Gastroesophageal sphincter (tissue), 4 donors: ENCODE measurements at regions not wholly inside any gene's neighbourhood (a gene's known extent, or its start where the extent isn't known, plus 50 kb on each side); places are given as distances from the start of the nearest gene placed in this dataset.
"Not testable (repeated sequence)": the region's sequence is repeated elsewhere in the genome, so short reads cannot be mapped to it uniquely, and the experiment has no call there.

ENCODE experiments used
- ATAC-seq: fragments of 150-250 bp; one replicate; pipeline ENCODE4 v1.9.1; 2016; ENCODE audit warnings: mild to moderate bottlenecking, moderate library complexity
- H3K27ac ChIP-seq, 4 donors: fragments of 200-600 bp; sonication (generic) in 3 of 4; 1 replicate in 3 of 4; 2 replicates in 1 of 4; pipeline ENCODE4 v1.5.1; 2016 to 2019
- H3K27me3 ChIP-seq: fragments of 200-600 bp; sonication (generic); one replicate; pipeline ENCODE4 v1.5.1; 2019
- H3K36me3 ChIP-seq, 2 donors: fragments of 200-600 bp; sonication (generic); one replicate each; pipeline ENCODE4 v1.5.1; 2019; ENCODE audit warnings: control low read depth in 1 of 2
- H3K4me1 ChIP-seq, 3 donors: fragments of 200-600 bp; sonication (generic); 1 replicate in 2 of 3; 2 replicates in 1 of 3; pipeline ENCODE4 v1.5.1; 2016 to 2019; ENCODE audit warnings: control low read depth in 2 of 3
- H3K4me3 ChIP-seq, 2 donors: fragments of 200-600 bp; sonication (generic); one replicate each; pipeline ENCODE4 v1.5.1; 2019; ENCODE audit warnings: mild to moderate bottlenecking in 1 of 2, moderate library complexity in 1 of 2
- H3K9me3 ChIP-seq, 3 donors: fragments of 200-600 bp; sonication (generic); one replicate each; pipeline ENCODE4 v1.5.1; 2017 to 2019; ENCODE audit warnings: control low read depth in 2 of 3
- EP300 ChIP-seq: sonication (generic); formaldehyde crosslinking; IDR thresholded peaks from one replicate; pipeline ENCODE4 v1.6.1; 2017; ENCODE audit warnings: antibody characterized with exemption, mild to moderate bottlenecking
- POLR2A ChIP-seq, 2 donors: fragments of 450-650 bp; IDR thresholded peaks; one replicate each; pipeline ENCODE4 v1.6.1; 2017; ENCODE audit warnings: antibody characterized with exemption in 2 of 2, mild to moderate bottlenecking in 2 of 2, moderate library complexity in 1 of 2
- POLR2AphosphoS5 ChIP-seq: sonication (generic); formaldehyde crosslinking; IDR thresholded peaks from one replicate; pipeline ENCODE4 v1.6.1; 2017; ENCODE audit warnings: antibody characterized with exemption
- WGBS, 2 donors: methylation state at CpG; one replicate each; pipeline ENCODE4 v1.1.5; 2018; ENCODE audit warnings: low coverage in 1 of 2; 5-methylcytosine and 5-hydroxymethylcytosine counted together
- TF ChIP-seq, protein P1 (sequence below), 4 experiments: fragments of 200-600 bp in 2 of 4; fragments of 450-650 bp in 2 of 4; sonication (generic) in 1 of 4; IDR thresholded peaks; one replicate each; pipeline ENCODE4 v1.5.1; 2017 to 2019; ENCODE audit warnings: antibody characterized with exemption in 4 of 4, mild to moderate bottlenecking in 2 of 4, moderate library complexity in 2 of 4

DNA sequence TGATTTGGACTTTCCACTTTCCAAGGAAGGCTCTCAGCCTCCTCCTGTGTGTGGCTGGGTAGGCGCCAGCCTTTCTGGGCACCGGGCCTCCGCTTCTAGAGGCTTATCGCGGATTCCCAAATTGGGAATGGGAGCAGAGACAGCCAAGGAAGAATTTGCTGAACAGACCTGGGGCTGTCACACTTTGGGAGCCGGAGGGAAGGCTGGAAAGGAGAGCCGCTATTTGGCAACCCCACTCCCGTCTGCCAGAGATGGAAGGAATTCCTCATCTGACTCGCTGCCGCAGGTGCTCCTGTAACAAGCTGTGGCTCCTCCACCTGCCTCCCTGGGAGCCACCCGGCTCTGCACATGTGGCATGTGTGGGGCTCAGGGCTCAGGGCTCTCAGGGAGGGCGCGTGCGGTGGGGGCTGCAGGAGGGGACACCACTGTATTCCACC, 50.8 kb upstream of the ECHDC3 start:
- TF ChIP-seq EP300 (no peak), POLR2A (IDR thresholded peaks at IDR 0.05) (no peak), POLR2AphosphoS5 (no peak)
- TF ChIP-seq, protein P1, sequence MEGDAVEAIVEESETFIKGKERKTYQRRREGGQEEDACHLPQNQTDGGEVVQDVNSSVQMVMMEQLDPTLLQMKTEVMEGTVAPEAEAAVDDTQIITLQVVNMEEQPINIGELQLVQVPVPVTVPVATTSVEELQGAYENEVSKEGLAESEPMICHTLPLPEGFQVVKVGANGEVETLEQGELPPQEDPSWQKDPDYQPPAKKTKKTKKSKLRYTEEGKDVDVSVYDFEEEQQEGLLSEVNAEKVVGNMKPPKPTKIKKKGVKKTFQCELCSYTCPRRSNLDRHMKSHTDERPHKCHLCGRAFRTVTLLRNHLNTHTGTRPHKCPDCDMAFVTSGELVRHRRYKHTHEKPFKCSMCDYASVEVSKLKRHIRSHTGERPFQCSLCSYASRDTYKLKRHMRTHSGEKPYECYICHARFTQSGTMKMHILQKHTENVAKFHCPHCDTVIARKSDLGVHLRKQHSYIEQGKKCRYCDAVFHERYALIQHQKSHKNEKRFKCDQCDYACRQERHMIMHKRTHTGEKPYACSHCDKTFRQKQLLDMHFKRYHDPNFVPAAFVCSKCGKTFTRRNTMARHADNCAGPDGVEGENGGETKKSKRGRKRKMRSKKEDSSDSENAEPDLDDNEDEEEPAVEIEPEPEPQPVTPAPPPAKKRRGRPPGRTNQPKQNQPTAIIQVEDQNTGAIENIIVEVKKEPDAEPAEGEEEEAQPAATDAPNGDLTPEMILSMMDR (IDR thresholded peaks at IDR 0.05) = no peak
- Histone ChIP-seq H3K27ac (no peak overlapping the region), H3K9me3 (no peaks in the 10 kb centered on the region), H3K36me3 (no peaks in the 10 kb centered on the region), H3K27me3 (no peaks in the 10 kb centered on the region), H3K4me3 (no peak overlapping the region), H3K4me1 (no peaks in the 10 kb centered on the region)
- WGBS, 2 donors = 50 to 60% methylated on average over 1 to 2 of the region's 14 CpGs
- no peak for ATAC-seq

DNA sequence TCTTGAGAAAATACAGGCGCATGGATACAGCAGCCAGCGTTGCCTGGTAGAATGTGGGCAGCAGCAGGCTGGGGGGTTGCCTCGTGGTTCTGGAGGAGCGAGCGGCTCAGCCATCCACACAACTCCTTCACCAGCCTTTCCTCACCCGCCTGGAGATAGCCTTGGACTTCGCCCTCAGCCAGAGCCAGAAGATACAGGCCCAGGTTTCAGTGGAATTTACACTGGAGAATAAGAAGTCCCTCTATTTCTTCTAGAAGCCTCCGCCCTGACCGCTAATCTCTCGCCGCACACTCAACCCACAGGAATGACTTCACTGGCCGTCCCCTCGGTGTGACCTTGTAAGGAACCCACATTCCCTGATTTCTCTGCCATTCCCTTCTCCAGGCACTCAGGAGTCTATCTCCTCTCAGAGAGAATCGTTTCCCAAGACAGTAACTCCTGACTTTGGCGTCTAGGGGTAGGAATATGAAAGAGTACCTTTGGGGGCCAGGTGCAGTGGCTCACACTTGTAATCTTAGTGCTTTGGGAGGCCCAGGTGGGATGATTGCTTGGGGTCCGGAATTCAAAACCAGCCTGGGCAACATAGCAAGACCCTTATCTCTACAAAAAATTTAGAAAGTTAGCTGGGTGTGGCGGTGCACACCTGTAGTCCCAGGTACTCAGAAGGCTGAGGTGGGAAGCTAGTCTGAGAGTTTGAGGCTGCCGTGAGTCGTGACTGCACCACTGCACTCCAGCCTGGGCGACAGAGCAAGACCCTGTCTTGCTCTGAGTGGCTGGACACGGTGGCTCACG, 52.0 kb upstream of the ECHDC3 start:
- no peak for ATAC-seq
- no peak for TF ChIP-seq EP300
- Histone ChIP-seq H3K4me3 (no peak overlapping the region), H3K36me3 (no peaks in the 10 kb centered on the region), H3K27me3 (no peaks in the 10 kb centered on the region), H3K27ac (no peak overlapping the region), H3K9me3 (no peaks in the 10 kb centered on the region), H3K4me1 (peaks cover 0 to 10% (median 0%) of the 10 kb centered on the region in 3 donors)
- 89% methylated on average over 8 of the region's 22 CpGs; no CpG with 5 or more reads in 1 of the 2 donors for WGBS, 2 donors

DNA sequence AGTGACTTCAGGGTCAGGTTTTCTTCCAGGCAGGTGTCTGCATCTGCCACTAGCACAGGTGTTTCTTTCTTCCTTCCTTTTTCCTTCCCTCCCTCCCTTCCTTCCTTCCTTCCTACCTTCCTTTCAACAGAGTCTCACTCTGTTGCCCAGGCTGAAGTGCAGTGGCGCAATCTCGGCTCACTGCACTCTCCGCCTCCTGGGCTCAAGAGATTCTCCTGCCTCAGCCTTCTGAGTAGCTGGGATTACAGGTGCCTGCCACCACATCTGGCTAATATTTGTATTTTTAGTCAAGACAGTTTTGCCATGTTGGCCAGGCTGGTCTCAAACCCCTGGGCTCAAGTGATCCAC, 53.8 kb upstream of the ECHDC3 start:
- ATAC-seq, H3K4me3 ChIP-seq, H3K27ac ChIP-seq, H3K9me3 ChIP-seq, H3K27me3 ChIP-seq, H3K36me3 ChIP-seq: not testable (repeated sequence)
- 88% methylated on average over 3 of the region's 3 CpGs; no CpG with 5 or more reads in 1 of the 2 donors for WGBS, 2 donors
- peaks cover 0 to 10% (median 0%) of the 10 kb centered on the region in 3 donors for H3K4me1 ChIP-seq

DNA sequence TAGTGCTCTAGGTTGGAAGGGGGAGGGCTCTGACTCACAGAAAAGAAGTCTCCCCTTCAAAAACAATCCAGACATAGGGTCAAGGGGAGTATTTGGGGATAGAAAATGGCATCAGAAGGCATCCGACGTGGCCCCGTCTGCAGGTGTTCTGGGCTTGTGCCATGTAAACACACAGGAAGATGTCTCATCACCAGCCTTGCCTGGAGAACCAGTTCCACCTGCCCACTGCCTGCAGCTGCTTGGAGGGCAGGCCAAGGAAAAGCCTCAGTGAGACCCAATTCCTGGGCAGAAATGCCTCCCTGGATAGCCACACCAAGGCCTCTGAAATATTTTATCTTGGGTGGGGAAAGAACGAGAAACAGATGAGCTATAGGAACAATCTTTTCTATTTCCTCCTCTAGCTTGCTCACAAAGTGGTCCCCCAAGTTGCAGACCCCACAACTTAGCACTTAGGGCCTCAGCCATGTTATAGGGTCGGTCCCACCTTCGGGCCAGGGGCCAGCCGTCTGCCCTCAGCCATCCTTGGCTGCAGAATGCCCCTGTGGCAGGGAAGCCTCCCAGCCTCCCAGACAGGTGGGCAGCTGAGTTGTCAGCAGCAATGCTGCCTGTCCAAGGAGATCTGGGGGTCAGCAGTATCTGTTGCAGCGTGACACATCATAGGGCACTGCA, 54.3 kb upstream of the ECHDC3 start:
- TF ChIP-seq, protein P1 (IDR thresholded peaks at IDR 0.05) = no peak
- no peak for TF ChIP-seq EP300
- no peak for TF ChIP-seq POLR2A (IDR thresholded peaks at IDR 0.05)
- no peak for TF ChIP-seq POLR2AphosphoS5
- Histone ChIP-seq H3K27ac (no peak overlapping the region), H3K36me3 (no peaks in the 10 kb centered on the region), H3K4me3 (no peak overlapping the region), H3K9me3 (no peaks in the 10 kb centered on the region), H3K4me1 (peaks cover 0 to 10% (median 0%) of the 10 kb centered on the region in 3 donors), H3K27me3 (no peaks in the 10 kb centered on the region)
- WGBS, 2 donors = 87% methylated on average over 3 of the region's 8 CpGs; no CpG with 5 or more reads in 1 of the 2 donors
- ATAC-seq = no peak

DNA sequence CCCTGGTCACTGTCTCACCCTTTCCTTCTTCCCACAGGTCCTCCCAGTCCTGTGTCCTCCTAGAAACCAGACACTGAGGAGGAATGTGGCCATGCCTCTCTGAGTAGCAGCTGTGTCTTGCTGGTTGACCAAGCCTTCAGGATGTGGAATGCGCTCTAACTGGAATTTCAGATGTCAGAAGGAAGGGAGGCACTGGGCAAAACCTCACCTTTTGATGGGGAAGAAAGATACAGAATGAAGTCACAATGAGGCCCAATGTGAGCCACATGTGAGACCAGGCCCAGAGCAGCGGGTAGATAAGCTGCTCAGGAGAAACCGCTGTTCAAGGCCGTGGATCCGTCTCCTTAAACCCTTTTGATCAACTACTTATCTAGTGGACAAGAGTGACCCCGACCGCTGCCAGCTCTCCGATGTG, 54.8 kb upstream of the ECHDC3 start:
- TF ChIP-seq, protein P1 (IDR thresholded peaks at IDR 0.05) = no peak
- TF ChIP-seq POLR2AphosphoS5 = no peak
- TF ChIP-seq POLR2A (IDR thresholded peaks at IDR 0.05) = no peak
- no peak for TF ChIP-seq EP300
- Histone ChIP-seq H3K27me3 (no peaks in the 10 kb centered on the region), H3K4me3 (no peak overlapping the region), H3K9me3 (no peaks in the 10 kb centered on the region), H3K27ac (no peak overlapping the region), H3K36me3 (no peaks in the 10 kb centered on the region), H3K4me1 (peaks cover 0 to 10% (median 0%) of the 10 kb centered on the region in 3 donors)
- ATAC-seq = no peak
- 85 to 100% methylated on average over 3 to 7 of the region's 8 CpGs for WGBS, 2 donors

DNA sequence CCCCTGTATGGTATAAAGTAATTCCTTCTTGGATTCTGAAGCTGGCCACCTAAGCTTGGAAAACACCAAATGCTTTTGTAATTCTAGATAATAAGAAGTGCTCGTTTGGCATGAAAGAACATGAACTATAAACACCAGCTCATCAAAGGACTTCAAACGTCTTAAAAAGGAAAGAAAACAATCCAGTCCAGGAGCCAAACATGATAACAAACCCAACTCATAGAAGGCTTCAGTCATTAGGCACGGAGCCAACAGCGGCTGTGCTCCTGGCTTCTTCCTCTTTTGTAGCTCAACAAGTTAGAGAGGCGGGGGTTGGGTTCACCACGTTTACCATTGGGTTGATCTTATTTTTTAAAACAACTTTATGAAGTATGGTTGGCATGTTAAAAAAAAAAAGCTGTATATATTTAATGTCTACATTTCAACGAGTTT, 56.4 kb upstream of the ECHDC3 start:
- no peak for TF ChIP-seq POLR2AphosphoS5
- no peak for TF ChIP-seq POLR2A (IDR thresholded peaks at IDR 0.05)
- TF ChIP-seq, protein P1 (IDR thresholded peaks at IDR 0.05) = no peak
- no peak for TF ChIP-seq EP300
- no peak for ATAC-seq
- Histone ChIP-seq H3K27me3 (peaks cover 7% of the 10 kb centered on the region), H3K4me3 (no peak overlapping the region), H3K4me1 (peaks cover 0 to 10% (median 0%) of the 10 kb centered on the region in 3 donors), H3K9me3 (no peaks in the 10 kb centered on the region), H3K27ac (no peak overlapping the region), H3K36me3 (no peaks in the 10 kb centered on the region)
- 10 to 34% methylated on average over 5 to 7 of the region's 7 CpGs for WGBS, 2 donors
